Brain pericyte (primary cell): ENCODE measurements at regions not wholly inside any gene's neighbourhood (a gene's known extent, or its start where the extent isn't known, plus 50 kb on each side); places are given as distances from the start of the nearest gene placed in this dataset.
"Not testable (repeated sequence)": the region's sequence is repeated elsewhere in the genome, so short reads cannot be mapped to it uniquely, and the experiment has no call there.

Experiments used
- DNase-seq: peaks from one replicate; pipeline ENCODE4 v3.0.0-alpha.2; 2012; ENCODE audit warnings: low read depth, low spot score

DNA sequence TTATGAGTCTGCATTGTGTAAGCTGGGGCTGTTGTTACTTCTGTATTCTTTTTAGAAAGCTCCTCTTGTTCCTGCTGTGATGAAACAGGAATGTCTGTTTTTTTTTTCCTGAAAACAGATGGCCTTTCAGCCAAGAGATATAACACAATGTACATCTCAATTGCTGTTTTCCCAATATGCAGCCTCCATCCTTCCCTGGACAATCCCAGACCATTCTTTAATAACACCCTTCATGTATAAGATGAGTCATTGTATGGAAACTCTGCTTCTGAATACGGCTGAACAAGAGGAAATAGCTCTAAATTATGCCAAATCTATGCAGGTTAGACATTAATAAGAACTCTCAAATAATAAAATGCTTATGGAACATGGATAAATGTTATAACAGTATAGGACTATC, 60.2 kb upstream of the LRRC4C start:
- no peak for DNase-seq

GRCh38 chr11:41522391-41522790, 62.9 kb upstream of the LRRC4C start:
- no peak for DNase-seq

GRCh38 chr11:41522899-41523672, 63.6 kb upstream of the LRRC4C start:
- no peak for DNase-seq

DNA sequence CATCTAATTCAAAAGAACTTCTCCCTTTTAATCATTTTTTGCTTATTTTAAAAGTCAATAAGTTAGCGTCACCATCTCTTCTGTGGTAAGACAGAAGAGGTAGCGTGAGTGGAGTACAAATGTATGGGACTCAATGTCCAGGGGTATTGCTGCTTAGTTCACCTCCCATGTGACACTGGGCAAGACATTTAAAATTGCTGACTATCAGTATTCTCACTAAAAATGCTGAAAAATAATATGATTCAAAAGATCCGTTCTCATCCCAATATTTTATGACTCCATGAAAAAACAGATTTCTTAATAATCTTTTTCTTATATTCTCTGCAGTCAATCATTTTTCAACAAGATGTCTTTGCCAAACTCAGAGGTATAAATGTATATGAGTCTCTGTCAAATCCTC, 68.1 kb upstream of the LRRC4C start:
- no peak for DNase-seq

GRCh38 chr11:41532413-41532812, 73.0 kb upstream of the LRRC4C start:
- no peak for DNase-seq

- no peak for DNase-seq
Measured at GRCh38 chr11:41533761-41534160, 74.3 kb upstream of the LRRC4C start.

- no peak for DNase-seq
Measured at GRCh38 chr11:41534391-41534790, 74.9 kb upstream of the LRRC4C start.

DNA sequence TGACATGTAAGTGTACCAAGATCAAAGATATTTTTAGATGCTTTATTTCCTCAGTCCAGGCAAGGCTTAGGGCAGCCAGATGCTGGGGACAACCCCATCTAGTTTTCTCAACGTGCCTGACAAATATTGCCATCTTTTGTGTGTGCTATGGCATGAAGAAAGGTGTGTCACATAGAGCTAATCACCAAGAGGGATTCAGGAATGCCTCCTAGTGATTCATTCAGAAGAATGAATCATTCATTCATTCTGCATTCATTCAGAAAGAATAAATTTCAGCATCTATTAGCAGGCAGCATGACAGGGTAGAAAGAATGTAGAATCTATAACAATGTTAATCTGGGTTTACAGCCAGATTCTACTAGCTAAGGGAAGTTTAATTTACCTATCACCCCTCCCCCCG, 75.4 kb upstream of the LRRC4C start:
- no peak for DNase-seq

DNA sequence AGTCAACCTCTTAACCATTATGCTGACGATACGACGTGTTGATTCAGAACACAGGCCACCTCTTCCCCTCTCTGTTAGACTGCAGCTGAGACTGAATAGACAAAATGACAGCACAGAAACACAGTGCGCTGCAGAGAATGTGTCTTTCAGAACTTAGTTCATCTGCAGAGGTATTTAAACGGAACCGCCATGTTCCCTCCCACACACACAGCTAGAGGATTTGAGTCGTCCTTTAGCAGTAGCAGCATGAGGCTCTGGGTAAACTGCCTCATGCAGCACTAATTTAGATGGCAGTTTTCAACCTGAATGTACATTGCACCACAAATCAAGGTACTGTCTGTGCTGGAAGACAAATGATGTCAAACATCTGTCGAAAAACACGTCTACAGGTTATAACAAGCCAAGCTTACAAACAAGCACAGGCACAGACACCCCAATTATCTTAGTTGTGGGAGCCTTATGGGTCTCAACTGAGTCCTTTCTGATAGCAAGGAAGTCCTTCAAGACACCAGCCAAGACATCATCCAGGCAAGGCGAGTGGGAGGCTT, 76.6 kb upstream of the LRRC4C start:
- no peak for DNase-seq

DNA sequence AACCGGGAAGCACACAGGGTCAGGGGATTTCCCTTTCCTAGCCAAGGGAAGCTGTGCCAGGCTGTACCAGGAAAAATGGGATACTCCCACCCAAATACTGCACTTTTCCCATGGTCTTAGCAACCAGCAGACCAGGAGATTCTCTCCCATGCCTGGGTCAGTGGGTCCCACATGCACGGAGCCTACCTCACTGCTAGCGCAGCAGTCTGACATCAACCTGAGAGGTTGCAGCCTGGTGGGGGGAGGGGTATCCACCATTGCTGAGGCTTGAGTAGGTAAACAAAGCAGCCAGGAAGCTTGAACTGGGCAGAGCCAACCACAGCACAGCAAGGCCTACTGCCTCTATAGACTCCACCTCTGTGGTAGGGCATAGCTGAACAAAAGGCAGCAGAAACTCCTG, 85.5 kb upstream of the LRRC4C start:
- not testable (repeated sequence) for DNase-seq

DNA sequence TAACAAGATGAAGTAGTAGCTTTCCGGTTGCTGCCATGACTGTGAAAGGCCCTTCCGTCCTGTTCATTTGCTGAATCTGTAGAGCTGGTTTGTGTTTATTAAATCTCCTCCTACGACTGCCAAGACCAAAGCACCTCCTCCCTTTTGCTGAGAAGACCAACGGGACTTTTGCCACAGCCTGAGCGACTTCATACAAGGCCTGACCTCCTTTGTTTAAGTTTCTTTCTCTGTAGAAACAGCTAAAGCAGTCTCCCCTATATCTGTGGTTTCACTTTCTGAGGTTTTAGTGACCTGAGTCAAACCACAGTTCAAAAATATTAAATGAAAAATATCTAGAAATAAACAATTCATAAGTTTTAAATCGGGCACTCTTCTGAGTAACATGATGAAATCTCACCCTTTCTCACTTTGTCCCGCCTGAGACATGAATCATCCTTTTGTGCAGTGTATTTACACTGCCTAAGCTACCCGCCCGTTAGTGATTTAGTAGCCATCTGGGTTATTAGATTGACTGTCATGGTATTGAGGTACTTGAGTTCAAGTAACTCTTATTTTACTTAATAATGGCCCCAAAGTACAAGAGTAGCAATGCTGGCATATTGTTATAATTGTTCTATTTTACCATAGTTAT, 119.1 kb upstream of the LRRC4C start:
- DNase-seq, result no peak

DNA sequence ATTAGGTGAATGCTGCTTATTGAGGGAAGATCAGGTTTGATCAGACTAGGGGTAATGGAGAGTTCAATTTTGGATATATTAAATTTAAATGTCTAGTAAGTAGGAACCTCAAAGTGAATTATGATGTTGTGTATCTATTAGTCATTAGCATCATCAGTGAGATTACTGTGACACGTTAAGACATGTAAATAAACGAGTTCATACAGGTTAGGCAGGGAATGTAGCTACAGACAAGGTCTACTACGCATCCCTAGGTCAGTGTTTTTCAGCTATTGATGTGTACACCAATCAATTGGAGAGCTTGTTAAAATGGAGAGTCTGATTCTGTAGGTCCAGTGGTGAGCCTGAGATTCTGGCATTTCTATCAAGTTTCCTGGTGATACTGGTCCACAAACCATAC, 120.1 kb upstream of the LRRC4C start:
- no peak for DNase-seq

GRCh38 chr11:41609511-41609910, 150.1 kb upstream of the LRRC4C start:
- no peak for DNase-seq

DNA sequence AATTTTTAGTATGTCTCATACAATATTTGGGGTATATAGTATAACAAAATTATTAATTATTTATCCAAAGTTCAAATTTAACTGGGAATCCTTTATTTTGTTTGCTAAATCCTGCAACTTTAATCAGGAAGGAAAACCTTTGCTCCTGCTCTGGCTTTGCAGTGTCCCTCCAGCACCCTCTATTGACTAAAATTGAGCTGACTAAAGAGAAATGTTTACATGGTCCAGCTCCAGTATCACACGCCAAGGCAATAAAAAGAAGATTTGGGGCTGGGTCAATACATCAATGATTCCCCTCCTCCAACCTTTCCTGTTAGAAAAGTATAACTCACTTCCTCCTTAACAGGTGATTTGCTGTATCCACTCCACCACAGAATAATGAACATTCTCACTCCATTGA, 153.0 kb upstream of the LRRC4C start:
- no peak for DNase-seq

DNA sequence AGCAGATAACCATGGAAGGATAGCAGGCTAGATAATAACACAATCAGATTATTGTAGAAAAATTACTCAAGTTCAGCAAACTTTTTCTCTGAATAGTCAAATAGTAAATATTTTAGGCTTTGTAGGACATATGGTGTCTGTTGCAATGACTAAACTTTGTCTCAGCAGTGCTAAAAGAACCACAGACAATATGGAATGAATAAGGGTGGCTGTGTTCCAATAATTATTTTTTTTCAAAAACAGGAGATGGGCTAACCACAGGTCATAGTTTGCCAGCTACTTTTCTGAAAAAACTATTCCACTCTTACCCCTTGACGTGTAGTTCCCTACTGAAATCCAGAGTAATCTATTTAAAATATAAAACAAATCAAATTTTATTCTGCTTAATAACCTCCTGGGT, 153.9 kb upstream of the LRRC4C start:
- DNase-seq, result no peak

DNA sequence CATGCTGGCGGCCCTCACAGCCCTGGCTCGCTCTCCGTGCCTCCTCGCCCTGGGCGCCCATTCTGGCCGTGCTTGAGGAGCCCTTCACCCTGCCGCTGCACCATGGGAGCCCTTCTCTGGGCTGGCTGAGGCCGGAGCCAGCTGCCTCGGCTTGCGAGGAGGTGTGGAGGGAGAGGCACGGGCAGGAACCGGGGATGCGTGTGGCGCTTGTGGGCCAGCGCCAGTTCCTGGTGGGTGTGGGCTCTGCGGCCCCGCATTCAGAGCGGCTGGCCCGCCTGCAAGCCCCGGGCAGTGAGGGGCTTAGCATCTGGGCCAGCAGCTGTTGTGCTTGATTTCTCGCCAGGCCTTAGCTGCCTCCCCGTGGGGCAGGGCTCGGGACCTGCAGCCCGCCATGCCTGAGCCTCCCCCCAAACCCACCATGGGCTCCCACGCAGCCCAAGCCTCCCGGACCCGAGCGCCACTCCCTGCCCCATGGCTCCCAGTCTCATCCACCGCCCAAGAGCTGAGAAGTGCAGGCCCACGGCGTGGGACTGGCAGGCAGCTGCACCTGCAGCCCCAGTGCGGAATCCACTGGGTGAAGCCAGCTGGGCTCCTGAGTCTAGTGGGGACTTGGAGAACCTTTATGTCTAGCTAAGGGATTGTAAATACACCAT, 163.4 kb upstream of the LRRC4C start:
- DNase-seq, result no peak

DNA sequence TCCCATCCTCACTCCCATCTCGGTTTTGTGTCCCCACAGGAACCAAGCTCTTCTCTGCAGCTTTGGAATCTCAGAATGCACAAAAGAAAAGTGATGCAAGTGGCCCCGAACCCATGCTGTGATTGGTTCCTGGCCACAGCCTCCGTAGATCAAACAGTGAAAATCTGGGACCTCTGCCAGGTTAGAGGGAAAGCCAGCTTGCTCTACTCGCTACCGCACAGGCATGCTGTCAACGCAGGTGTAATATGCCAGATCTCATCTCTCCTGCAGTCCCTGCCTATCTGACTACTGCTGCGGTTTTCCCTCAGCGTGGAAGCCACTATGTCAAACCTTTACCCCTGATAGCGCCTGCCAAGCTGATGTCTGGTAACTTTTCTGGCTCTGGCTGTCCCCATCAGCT, 200.5 kb upstream of the LRRC4C start:
- no peak for DNase-seq

GRCh38 chr11:41660585-41660984, 201.1 kb upstream of the LRRC4C start:
- DNase-seq, result no peak

- DNase-seq, result no peak
Measured at GRCh38 chr11:41665441-41666360, 206.2 kb upstream of the LRRC4C start.

- DNase-seq, result no peak
Measured at GRCh38 chr11:41666951-41667653, 207.7 kb upstream of the LRRC4C start.

DNA sequence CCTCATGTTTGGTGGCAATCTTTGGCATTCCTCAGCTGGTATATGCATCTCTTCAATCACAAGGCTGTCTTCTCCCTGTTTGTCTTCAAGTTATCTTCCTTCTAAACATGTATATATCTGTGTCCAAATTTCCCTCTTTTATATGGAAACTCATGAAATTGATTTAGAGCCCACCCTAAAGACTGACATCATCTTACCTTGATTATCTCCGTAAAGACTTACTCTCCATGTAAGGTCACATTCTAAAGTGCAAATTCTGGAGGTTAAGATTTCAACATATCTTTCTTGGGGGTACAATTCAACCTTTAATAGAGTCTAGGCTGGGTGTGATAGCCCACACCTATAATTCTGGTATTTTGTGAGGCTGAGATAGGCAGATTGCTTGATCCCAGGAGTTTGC, 215.8 kb upstream of the LRRC4C start:
- DNase-seq, result no peak
